ENCODE measurements at regions not wholly inside any gene's neighbourhood (a gene's known extent, or its start where the extent isn't known, plus 50 kb on each side); places are given as distances from the start of the nearest gene placed in this dataset.

GRCh38 chr1:199931666-199932377 lies 95.7 kb upstream of the NR5A2 start:
- Mint-ChIP-seq H3K4me3 (no peak overlapping the region), H3K9me3 (no peaks in the 10 kb centered on the region), H3K36me3 (ENCODE audit: low read depth) (no peaks in the 10 kb centered on the region), H3K27me3 (ENCODE audit: low read depth) (peaks cover 4% of the 10 kb centered on the region), H3K4me1 (no peaks in the 10 kb centered on the region), H3K27ac (no peak overlapping the region)
- no peak for TF ChIP-seq CTCF (IDR thresholded peaks at IDR 0.05; ENCODE audit: unreplicated experiment in 3 of 3)

GRCh38 chr1:199932462-199932861 lies 95.0 kb upstream of the NR5A2 start:
- H3K4me3 Mint-ChIP-seq = no peak overlapping the region
- no peaks in the 10 kb centered on the region for H3K36me3 Mint-ChIP-seq (ENCODE audit: low read depth)
- peaks cover 4% of the 10 kb centered on the region for H3K27me3 Mint-ChIP-seq (ENCODE audit: low read depth)
- TF ChIP-seq CTCF (IDR thresholded peaks at IDR 0.05; ENCODE audit: unreplicated experiment in 3 of 3) = no peak
- no peak overlapping the region for H3K27ac Mint-ChIP-seq
- no peaks in the 10 kb centered on the region for H3K4me1 Mint-ChIP-seq
- no peaks in the 10 kb centered on the region for H3K9me3 Mint-ChIP-seq

- Mint-ChIP-seq H3K4me3 (no peak overlapping the region), H3K27me3 (ENCODE audit: low read depth) (no peaks in the 10 kb centered on the region), H3K27ac (no peak overlapping the region), H3K4me1 (no peaks in the 10 kb centered on the region), H3K9me3 (no peaks in the 10 kb centered on the region), H3K36me3 (ENCODE audit: low read depth) (no peaks in the 10 kb centered on the region)
- no peak for TF ChIP-seq CTCF (IDR thresholded peaks at IDR 0.05; ENCODE audit: unreplicated experiment in 3 of 3)
Measured at GRCh38 chr1:199936441-199936840, 91.1 kb upstream of the NR5A2 start.

GRCh38 chr1:199937161-199937560 lies 90.3 kb upstream of the NR5A2 start:
- H3K4me3 Mint-ChIP-seq = no peak overlapping the region
- no peaks in the 10 kb centered on the region for H3K4me1 Mint-ChIP-seq
- TF ChIP-seq CTCF (IDR thresholded peaks at IDR 0.05; ENCODE audit: unreplicated experiment in 3 of 3) = no peak
- no peaks in the 10 kb centered on the region for H3K9me3 Mint-ChIP-seq
- no peaks in the 10 kb centered on the region for H3K36me3 Mint-ChIP-seq (ENCODE audit: low read depth)
- H3K27ac Mint-ChIP-seq = no peak overlapping the region
- H3K27me3 Mint-ChIP-seq (ENCODE audit: low read depth) = no peaks in the 10 kb centered on the region

- no peak for TF ChIP-seq CTCF (IDR thresholded peaks at IDR 0.05; ENCODE audit: unreplicated experiment in 3 of 3)
- H3K9me3 Mint-ChIP-seq = no peaks in the 10 kb centered on the region
- H3K4me1 Mint-ChIP-seq = no peaks in the 10 kb centered on the region
- no peak overlapping the region for H3K27ac Mint-ChIP-seq
- H3K36me3 Mint-ChIP-seq (ENCODE audit: low read depth) = no peaks in the 10 kb centered on the region
- no peaks in the 10 kb centered on the region for H3K27me3 Mint-ChIP-seq (ENCODE audit: low read depth)
- H3K4me3 Mint-ChIP-seq = no peak overlapping the region
Measured at GRCh38 chr1:199937661-199938060, 89.8 kb upstream of the NR5A2 start.

- Mint-ChIP-seq H3K4me3 (no peak overlapping the region), H3K9me3 (no peaks in the 10 kb centered on the region), H3K27ac (no peak overlapping the region), H3K36me3 (ENCODE audit: low read depth) (no peaks in the 10 kb centered on the region), H3K27me3 (ENCODE audit: low read depth) (no peaks in the 10 kb centered on the region), H3K4me1 (no peaks in the 10 kb centered on the region)
- no peak for TF ChIP-seq CTCF (IDR thresholded peaks at IDR 0.05; ENCODE audit: unreplicated experiment in 3 of 3)
Measured at GRCh38 chr1:199944986-199945385, 82.5 kb upstream of the NR5A2 start.
